DMS153 treated with DMSO at 0.1 percent for 48 hours (cell line): ENCODE measurements at regions not wholly inside any gene's neighbourhood (a gene's known extent, or its start where the extent isn't known, plus 50 kb on each side); places are given as distances from the start of the nearest gene placed in this dataset.
"Not testable (repeated sequence)": the region's sequence is repeated elsewhere in the genome, so short reads cannot be mapped to it uniquely, and the experiment has no call there.

Experiments used
- DNase-seq: peaks from one replicate; lab custom pipeline; 2025; ENCODE audit not compliant: unreplicated experiment; lab: John Stamatoyannopoulos, UW

DNA sequence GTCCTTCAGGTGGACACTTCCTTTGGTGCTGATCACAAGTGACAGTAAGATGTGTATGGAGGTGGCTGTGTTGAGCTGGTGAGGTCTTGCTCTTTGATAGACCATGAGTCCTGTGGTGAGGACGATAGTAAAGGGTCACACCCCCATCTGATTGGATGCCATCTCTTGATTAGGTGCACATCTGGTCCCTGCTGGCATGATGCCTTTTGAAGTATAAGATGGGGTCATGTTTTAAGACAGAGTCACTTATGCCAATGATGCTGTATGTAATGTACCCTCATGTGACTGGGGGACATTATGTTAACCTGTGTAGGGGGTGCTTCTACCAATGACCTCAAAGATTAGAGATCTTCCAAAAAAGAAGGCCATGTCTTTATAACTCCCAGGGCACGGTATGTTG, 644.6 kb downstream of the ACTR3B start:
- DNase-seq, result no peak

DNA sequence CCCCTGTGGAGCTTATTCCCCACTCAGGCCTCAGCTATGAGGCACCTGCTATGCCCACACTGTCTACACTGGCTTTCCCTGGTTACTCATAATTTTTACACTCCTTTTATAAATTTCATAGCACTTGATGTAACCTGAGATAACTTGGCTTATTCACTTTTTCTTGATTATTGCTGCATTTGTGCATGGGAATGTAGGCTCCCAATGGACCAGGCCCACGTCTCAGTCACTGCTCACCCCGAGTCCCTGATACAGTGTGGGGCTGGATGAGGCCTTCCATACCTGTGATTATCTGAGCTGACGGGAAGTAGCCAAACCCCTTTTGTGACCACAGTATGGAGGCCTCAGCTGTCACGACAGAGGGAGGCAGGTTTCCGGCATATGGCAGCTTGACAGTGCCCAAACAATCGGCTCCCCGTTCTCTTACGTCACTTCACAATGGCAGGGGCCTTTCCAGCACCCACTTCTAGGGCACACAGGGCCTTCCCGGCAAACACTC, 645.3 kb downstream of the ACTR3B start:
- no peak for DNase-seq

DNA sequence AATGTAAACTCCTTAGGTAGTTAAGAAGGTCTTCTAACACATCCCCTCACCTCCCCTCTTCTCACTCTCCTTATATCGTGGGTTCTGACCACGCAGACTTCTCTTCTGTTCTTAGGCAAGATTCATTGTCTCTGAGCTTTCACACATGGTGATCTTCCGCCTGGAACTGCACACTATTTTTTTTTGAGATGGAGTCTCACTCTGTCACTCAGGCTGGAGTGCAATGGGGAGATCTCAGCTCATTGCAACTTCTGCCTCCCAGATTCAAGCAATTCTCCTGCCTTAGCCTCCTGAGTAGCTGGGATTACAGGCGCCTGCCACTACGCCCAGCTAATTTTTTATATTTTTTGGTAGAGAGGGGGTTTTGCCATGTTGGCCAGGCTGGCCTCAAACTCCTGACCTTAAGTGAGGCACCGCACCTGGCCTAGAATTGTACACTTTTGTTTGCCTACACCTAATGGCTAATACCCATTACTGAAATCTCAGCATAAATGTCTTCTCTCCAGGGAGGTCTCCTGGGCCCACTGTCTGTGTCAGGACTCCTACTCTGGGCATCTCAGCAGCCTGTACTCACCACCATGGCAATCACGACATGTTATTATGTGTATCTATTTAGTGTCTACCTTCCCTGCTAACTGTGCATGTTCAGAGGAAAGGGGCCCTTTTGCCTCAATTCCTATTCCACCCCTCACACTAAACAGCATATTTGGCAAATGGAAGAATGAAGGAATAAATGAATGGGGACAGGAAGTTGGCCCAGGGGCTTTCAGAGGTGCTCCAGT, 646.3 kb upstream of the DPP6 start:
- no peak for DNase-seq

DNA sequence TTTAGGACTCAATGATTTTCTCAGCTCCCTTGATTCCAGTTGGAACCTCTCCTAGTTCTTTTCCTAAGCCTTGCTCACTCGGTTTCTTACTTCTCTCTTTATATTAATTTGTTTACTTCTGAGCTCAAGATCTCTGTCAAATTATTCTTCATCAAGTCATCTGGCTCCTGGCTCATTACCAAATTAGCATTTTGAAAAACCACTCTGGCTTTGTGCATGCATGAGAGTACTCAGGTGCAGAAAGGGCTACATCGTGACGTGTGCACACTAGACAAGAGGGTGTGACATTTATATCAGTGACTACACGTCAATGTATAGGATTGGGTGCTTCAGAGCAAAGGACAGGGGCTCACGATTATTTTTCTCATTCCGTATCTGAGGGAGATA, 645.7 kb upstream of the DPP6 start:
- DNase-seq, result no peak

DNA sequence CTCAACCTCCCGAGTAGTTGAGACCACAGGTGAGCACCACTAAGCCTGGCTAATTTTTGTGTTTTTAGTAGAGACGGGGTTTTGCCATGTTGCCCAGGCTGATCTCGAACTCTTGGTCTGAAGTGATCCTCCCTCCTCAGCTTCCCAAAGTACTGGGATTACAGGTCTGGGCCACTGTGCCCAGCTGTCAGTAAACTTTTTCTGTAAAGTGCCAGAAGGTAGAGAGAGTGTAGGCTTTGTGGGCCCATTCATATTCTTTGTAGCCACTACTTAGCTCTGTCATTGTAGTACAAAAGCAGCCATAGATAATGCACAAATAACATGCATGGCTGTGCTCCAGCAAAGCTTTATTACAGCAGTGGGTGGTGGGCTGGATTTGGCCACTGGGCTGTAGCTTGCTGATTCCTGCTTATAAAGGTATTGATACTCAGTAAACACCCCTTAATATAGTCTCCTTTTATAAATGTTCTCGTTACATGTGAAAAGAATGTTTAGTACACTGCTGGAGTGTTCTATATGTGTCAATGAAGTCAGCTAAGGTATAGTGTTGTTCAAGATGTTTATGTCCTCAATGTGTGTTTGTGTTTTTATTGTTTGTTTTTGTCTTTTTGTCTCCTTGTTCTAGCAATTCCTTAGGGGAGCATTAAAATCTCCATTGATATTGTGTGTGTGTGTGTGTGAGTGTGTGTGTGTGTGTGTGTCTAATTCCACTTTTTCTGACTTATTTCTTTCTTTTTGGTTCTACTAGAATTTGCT, 644.7 kb upstream of the DPP6 start:
- no peak for DNase-seq

DNA sequence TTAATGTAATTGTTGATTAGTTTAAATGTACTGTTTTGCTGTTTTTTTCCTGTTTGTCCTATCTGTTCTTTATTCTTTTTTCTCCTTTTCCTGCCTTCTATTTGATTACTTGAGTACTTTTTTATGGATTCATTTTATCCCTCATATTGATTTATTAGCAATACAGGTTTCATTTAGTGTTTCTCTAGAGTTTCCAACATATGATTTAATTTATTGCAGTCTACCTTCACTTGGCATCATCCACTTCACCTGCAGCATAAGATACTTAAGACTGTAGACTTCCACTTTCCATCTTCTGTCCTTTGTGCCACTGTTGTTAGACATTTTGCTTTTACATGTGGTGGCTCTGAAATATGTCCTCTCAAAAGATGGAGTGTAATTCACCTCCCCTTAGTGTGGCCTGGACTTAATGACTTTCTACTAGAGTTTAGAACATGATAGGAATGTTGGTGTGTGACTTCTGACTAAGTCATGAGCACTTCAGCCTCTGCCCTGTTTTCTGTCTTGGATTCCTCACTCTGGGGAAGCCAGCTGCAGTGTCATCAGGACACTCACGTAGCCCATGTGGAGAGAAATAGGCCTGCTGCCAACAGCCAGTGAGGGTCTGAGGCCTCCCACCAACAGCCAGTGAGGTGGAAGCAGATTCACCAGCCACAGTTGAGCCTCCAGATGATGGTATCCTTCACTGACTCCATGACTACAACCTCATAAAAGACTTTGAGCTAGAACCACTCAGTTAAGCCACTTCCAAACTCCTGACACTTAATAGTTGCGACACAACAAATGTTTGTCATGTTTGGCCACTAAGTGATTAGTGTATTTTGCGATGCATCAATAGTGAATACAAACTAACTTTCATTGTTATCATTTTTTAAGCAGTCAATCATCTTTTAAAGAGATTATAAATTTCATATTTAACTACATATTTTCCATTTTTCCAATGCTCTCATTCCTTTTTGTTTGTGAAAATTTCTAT, 643.5 kb upstream of the DPP6 start:
- DNase-seq, result no peak

DNA sequence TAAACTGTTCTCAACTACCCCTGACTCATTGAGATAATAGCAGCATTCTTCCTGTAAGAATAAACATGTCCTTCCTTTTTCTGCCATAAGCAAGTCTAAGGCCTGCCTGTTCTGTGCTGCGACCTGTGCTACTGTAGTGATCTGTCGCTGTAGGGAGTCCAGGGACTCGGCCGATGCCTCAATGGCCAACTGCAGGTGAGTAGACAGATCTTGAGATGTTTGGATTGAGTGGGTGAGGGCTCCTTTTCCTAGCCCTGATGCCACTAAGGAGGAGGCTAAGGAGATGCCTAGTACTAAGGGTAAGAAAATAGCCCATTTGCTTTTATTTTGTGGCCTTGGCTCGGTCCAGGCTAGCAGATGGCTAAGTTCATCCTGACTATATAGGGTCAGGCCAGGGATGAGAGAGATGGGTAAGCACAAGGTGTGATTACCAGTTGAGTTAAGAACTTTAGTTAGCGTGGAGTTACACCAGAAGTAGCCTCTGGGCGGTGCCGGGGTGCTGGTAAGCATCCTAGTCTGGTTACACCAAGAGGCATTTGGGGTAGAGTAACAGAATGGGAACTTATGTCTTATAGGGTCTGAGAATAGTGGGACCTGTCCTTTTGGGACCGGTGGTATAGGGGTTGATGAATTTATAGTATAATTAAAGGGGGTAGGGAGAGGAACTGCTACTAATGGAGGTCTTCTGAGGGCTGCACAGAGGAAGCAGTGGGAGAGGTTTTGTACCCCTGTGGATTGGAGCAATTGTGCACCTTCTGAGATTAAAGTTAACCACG, 642.4 kb upstream of the DPP6 start:
- not testable (repeated sequence) for DNase-seq

DNA sequence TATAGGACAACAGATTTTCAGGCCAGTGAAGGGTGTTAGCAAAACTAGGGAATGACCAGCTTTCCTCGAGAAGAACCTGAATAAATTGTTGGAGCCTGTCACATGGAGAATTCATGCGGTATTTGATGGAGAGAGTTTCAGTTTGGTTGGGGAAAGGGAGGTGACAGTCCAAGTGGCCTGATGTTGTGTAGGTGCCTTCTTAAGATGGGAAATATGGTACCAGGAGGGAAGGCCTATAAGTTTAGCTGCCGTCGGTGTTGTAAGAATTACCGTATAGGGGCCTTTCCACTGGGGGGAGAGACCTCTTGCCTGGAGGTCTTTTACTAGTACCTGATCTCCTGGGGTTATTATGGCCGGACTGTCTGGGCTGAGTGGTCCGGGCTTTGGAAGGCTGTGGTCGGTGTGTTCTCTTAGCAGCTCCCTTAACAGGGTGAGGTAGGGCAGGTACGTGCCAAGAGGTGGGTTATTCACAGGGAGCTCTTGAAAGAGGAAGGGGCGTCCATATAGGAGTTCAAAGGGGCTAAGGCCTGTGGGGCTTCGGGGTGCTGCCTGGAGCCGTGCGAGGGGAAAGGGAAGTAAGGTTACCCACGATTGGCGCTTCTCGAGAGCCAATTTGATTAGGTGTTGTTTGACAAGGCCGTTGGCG, 641.1 kb upstream of the DPP6 start:
- not testable (repeated sequence) for DNase-seq

DNA sequence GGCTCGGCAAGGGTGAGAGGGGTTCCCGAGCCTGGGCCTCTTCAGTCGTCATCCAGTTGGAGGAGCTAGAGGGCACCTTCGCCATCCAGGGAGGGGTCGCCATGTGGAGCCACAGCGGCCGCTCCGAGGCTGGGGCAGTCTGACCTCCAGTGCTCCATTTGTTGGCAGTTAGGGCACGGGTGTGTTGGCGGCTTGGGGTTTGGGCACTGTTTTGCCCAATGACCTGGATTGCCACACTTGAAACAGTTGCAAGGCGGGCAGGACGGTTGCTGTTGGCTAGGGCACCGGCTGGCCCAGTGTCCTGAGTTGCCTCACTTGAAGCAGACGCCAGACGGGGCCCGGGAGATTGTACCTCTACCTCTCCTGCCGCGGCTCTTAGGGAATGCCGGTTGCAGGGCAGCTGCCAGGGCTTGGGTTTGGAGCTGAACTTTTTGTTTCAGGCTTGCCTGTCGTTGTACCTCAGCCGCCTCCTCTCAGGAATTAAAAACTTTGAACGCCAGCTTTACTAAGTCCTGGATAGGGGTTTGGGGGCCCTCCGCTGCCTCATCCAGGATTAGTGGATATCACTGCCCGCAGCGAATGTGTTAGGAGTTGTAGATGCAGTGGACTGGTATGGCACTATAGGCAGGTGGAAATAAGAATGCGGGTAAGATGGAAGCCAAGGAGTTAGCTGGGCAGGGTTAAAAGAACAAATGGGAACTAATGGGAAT, 639.9 kb upstream of the DPP6 start:
- not testable (repeated sequence) for DNase-seq

DNA sequence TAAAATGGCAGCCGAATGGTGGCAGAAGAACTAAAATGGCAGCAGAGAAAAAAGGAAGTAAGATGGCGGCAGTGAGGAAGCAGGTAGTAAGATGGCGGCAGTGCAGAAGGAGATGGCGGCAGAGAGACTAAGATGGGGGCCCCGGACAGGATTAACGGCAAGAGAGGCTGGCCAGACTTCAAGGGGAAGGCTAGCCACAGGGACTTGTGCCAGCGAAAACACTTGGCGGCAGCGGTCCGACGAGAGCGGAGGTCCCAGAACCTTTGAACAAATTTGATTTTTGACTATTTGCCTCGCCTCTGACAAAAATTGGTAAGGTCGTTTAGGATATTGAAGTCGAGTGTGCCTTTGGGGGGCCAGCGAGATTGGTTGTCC, 639.4 kb upstream of the DPP6 start:
- not testable (repeated sequence) for DNase-seq

DNA sequence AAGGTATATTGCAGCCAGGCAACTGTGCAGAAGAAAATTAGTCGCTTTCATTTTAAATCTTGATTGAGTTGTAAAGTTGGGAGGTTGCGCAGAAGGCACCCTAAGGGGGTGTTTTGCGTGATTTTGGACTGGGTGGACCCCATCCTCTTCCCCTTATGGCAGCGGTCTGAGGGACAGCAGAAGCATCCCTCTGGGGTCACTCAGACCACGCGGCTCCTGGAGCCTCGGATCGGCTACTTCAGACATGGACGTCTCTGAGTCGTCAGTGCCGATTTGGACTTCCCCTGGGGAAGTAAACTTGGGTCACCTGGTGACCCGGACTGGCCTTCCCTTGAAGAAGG, 639.0 kb upstream of the DPP6 start:
- no peak for DNase-seq

DNA sequence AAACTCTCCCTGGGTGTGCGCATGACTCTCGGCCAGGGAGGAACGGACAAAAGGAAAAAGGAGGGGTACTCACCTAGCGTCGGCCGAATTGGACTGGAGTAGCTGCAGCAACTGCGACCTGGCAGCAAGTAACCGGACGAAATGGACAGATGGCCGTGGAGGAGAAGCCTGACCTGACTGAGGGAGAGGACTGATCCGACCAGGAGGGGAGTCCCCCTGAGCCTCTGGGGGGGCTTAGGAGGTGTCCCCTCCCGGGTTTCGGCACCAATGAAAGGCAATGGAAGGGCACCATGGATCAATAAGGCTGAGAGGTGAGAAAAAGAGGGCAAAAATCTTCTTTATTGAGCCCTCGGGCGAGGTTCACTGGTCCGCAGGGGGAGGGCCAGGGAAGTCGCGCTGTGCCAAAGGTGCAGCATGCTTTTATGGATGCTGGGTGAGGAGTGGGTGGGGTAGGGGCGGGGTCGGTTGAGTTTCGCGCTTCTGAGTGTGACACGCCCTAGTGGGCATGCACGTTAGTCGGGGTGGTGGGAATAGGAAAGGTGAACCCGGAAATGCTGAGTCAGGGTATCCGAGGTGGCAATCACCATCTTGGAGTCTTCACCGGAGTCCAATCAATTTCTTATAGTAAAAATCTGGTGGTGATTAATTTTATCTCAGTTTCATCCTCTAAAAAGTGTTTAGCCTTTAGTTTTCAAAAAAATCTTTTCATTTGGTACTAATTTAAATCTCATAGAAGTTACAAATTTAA, 638.5 kb upstream of the DPP6 start:
- no peak for DNase-seq

DNA sequence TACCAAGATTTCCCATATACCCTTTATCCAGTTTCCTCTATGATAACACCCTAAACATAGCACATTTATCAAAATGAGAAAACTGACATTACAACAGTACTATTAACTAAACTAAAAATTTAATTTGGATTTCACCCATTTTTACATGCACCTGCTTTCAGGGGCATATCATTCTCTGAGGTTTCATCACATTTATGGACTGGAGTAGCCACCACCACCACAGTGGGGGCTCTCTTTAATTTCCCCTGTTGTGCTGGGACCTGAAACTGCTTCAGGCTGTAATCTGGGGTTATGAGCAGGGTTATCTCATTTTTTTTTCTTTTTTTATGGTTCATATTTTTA, 637.9 kb upstream of the DPP6 start:
- no peak for DNase-seq

DNA sequence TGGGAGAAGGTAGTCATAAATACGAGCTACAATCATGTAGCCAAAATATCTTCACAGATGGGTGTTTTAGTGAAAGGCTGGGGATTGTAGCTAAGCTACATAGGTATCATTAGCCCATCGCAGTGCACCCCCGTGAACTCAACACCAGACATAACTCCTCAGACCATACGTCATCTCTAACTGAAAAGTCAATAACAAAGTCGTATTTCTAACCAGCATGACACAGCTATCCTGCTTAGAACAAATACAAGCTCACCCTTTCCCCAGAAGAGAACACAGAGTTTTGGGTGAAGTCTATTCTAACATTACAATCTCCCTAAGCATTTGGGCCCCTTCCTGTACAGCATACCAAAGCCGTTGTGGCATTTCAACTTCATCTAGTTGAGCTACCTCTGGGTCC, 636.6 kb upstream of the DPP6 start:
- DNase-seq, result no peak

DNA sequence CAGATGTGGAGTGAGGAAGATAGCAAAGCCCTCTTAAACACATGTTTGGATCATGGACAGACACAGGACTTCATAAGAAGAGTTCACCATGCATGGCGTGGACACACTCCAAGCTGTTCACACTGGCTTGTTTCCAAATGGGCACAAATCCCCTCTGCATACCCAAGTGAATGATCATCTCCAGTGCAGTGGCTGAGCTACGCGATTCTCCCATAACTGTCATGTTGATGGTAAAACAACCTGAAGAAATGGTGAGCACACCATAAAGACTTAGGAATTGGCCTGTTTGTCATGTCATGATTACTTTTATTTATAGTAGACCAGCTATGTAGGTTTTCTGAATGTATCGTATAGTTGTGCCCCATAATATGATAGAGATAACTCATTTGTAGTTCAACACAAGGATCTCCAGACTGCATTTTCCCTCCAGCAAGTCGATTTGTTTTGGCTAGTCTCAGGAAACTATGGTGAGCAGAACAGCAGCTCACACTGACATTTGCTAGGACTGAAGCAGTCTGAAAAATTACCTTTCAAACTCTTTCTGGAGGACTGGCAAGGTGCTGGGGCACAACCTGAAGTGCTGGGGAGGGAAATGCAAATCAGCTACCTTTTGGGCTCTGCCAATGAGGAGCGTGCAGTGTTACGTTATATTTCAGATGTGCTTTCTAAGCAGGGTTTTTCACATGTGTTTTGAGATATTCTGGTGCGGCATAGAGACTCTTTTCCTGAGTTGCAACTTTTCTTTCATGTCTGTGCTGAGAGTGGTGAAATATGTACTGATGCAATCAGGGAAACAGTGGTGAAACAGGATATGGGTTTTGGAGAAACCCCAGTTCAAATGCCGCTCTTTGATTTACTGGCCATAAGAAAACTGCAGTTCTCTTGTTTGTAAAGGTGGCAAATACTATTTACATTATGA, 629.6 kb upstream of the DPP6 start:
- no peak for DNase-seq

DNA sequence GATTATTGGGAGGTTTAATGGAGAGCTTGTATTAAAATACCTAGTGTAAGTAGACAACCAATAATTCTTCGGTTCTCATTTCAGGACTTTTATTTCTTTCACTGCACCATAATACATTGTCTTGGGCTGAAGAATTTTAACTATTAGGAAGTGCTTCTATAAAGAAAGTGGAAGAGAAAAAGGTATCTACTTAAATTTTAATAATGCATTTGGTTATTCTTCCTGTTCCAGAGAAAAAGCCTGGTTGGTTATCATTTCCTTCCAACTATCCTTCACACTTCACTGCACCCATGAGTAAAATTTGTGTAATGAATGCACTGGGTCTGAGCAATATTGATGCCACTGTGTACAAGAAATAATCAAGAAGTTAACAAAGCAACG, 629.0 kb upstream of the DPP6 start:
- no peak for DNase-seq

DNA sequence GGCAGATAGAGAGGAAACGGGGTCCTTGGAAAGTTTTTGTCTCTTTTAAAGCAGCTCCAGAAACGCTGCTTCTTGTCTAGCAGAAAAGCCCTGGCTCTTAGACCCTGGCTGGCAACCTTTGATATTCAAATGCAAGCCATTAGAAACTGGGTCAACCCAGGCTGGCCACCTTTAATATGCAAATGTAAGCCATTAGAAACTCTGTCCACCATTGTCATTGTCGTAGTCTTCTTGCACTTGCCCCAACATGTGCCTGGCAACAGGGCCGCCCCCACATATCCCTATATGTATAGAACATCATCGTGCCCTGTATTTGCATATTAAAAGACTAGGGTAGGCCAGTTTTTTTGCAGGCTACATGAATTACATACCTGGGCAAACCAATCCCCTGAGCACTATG, 621.3 kb upstream of the DPP6 start:
- DNase-seq, result no peak

DNA sequence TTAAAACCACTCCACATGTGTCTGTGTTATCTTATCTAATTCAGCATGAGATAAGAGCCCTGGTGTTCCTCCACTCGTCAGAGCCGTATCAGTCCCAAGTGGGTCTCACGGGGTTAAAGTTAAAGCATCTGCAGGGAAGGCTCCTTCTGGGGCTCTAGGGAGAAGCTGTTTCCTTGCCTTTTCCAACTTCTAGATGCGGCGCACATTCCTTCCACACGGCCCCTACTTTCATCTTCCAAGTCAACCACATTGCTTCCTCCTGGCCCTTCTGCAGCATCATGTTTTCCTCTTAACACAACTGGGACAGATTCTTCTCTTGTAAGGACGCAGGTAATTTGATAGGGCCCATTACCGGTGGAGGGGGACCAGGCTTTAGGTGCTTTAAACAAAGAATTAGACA, 620.1 kb upstream of the DPP6 start:
- no peak for DNase-seq
